Mesendoderm (in vitro differentiated cells): ENCODE measurements at regions not wholly inside any gene's neighbourhood (a gene's known extent, or its start where the extent isn't known, plus 50 kb on each side); places are given as distances from the start of the nearest gene placed in this dataset.

Experiments
- DNase-seq: peaks from one replicate; pipeline ENCODE4 v3.0.0; 2013
- H2AK5ac ChIP-seq: 2 replicates; pipeline ENCODE4 v1.6.1; 2013; ENCODE audit warnings: low read length, inconsistent platforms
- H2BK120ac ChIP-seq: 2 replicates; pipeline ENCODE4 v1.6.1; 2013; ENCODE audit warnings: low read depth, mild to moderate bottlenecking, low read length, moderate library complexity, mixed read lengths
- H2BK15ac ChIP-seq: replicated peaks from 2 replicates; pipeline ENCODE4 v1.6.1; 2013; ENCODE audit warnings: low read depth, mild to moderate bottlenecking, moderate library complexity
- H2BK5ac ChIP-seq: 2 replicates; pipeline ENCODE4 v1.6.1; 2013; ENCODE audit warnings: low read length, inconsistent platforms
- H3K18ac ChIP-seq: 2 replicates; pipeline ENCODE4 v1.6.1; 2013; ENCODE audit warnings: mild to moderate bottlenecking, low read length, mixed read lengths
- H3K23ac ChIP-seq: one replicate; pipeline ENCODE4 v1.6.1; 2013; ENCODE audit warnings: low read length
- H3K27ac ChIP-seq: 2 replicates; pipeline ENCODE4 v1.5.1; 2013; ENCODE audit warnings: low read depth, mild to moderate bottlenecking, inconsistent platforms, low read length, moderate library complexity
- H3K27me3 ChIP-seq: 2 replicates; pipeline ENCODE4 v1.6.1; 2013; ENCODE audit warnings: low read length, control low read depth, mild to moderate bottlenecking, inconsistent platforms; ENCODE audit not compliant: insufficient read depth, poor library complexity
- H3K36me3 ChIP-seq: 2 replicates; pipeline ENCODE4 v1.6.1; 2013; ENCODE audit warnings: low read length, inconsistent platforms; ENCODE audit not compliant: control insufficient read depth, insufficient read depth
- H3K4ac ChIP-seq: one replicate; pipeline ENCODE4 v1.6.1; 2013; ENCODE audit warnings: low read depth, mild to moderate bottlenecking, low read length, moderate library complexity
- H3K4me1 ChIP-seq: 2 replicates; pipeline ENCODE4 v1.6.1; 2013; ENCODE audit warnings: low read depth, low read length, inconsistent platforms; ENCODE audit not compliant: control insufficient read depth
- H3K4me2 ChIP-seq: 2 replicates; pipeline ENCODE4 v1.6.1; 2013; ENCODE audit warnings: low read length
- H3K4me3 ChIP-seq: 2 replicates; pipeline ENCODE4 v1.5.1; 2013; ENCODE audit warnings: mild to moderate bottlenecking, low read length
- H3K56ac ChIP-seq: one replicate; pipeline ENCODE4 v1.6.1; 2013; ENCODE audit warnings: low read length
- H3K79me1 ChIP-seq: 2 replicates; pipeline ENCODE4 v1.6.1; 2013; ENCODE audit warnings: low read length, inconsistent platforms
- H3K79me2 ChIP-seq: 2 replicates; pipeline ENCODE4 v1.6.1; 2013; ENCODE audit warnings: mild to moderate bottlenecking, low read length; ENCODE audit not compliant: control insufficient read depth, insufficient read depth
- H3K9ac ChIP-seq: 2 replicates; pipeline ENCODE4 v1.6.1; 2013; ENCODE audit warnings: low read length, inconsistent platforms
- H4K5ac ChIP-seq: one replicate; pipeline ENCODE4 v1.6.1; 2013; ENCODE audit warnings: low read length
- H4K8ac ChIP-seq: one replicate; pipeline ENCODE4 v1.6.1; 2013; ENCODE audit warnings: low read depth, mild to moderate bottlenecking, control low read depth, low read length, moderate library complexity
- WGBS: extraction: QIAGEN DNeasy Blood & Tissue Kit; methylation state at CpG from one replicate; pipeline ENCODE4 v1.1.7; 2013; ENCODE audit warnings: low lambda C conversion rate, missing lambda C conversion rate; ENCODE audit not compliant: insufficient coverage; ENCODE audit errors: extremely low coverage; 5-methylcytosine and 5-hydroxymethylcytosine counted together

DNA sequence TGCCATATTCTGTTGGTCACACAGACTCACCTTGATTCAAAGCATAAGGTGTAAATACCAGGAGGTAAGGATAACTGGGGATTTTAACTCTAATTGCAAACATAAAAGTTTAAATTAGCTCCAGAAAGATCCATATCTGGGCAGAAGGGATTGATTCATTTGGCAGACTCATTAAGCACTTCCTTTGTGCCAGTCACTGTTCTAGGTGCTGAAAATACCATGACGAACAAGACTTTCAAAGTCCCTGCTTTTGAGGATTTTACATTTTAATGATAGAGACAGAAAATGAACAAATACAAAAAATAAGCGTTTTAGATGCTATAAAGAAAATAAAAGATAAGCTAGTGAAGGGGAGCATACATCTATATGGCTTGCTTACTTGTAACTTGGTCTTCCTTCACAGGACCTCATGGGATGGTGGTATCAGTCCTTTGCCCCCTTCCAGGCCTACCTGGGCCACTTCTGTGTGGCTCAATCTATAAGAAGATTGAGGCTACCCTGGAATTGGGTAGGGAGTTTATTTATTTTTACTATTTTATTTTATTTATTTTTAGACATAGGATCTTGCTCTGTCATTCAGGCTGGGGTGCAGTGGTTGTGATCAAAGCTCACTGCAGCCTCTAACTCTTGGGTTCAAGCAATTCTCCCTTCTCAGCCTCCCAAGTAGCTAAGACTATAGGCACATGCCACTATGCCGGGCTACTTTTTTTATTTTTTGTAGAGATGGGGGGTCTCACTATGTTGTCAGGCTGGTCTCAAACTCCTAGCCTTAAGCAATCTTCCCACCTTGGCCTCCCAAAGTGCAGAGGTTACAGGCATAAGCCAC, 212.8 kb downstream of the MYCN start:
- Histone ChIP-seq H3K36me3 (no peaks in the 10 kb centered on the region), H3K4me1 (no peaks in the 10 kb centered on the region), H2AK5ac (no peak overlapping the region), H3K4ac (no peak overlapping the region), H3K27me3 (no peaks in the 10 kb centered on the region), H3K9ac (no peak overlapping the region), H4K5ac (no peak overlapping the region), H3K18ac (no peak overlapping the region), H3K23ac (no peak overlapping the region), H2BK5ac (no peak overlapping the region), H3K56ac (no peak overlapping the region), H3K79me1 (no peaks in the 10 kb centered on the region), H3K27ac (no peak overlapping the region), H3K79me2 (no peaks in the 10 kb centered on the region), H2BK120ac (no peak overlapping the region), H3K4me3 (no peak overlapping the region), H2BK15ac (no peak overlapping the region), H3K4me2 (no peak overlapping the region), H4K8ac (no peak overlapping the region)
- no CpG with 5 or more reads among the region's 3 CpGs for WGBS
- DNase-seq, result no peak

DNA sequence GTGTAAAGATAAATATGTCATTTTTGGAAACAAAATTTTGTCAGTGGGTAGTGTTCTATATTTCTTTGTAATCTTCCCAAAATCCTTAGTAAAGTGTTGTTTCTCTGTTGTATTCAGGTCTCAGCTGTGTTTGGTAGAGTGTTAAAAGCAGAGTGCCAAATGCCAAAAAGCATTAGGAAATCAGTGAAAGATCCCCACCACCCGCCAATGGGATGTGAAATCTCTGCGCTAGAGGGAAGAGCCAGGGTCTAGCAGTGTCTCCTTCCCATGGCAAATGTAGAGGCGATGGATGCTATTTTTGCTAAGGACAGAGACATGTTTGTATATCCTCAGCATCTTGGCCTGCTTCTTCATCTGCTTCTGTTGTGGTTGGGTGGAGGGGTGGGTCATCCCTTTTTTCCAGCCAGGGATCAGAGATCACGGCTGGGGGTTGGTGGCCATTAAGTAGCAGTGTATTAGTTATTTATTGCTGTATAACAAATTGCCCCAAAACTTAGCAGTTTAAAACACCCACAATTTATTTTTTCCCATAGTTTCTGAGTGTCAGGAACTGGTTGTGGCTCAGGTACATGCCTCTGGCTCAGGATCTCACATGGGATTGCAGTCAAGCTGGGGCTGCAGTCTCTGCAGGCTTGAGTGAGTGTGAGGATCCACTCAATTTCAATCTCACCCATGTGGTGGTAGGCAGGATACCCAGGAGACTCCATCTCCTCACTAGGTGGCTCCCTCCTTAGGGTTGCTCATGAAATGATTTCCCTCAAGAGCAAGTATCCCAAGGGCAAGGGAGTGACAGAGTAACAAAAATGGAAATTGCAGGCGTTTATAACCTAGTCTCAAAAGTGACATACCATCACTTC, 211.9 kb downstream of the MYCN start:
- Histone ChIP-seq H3K79me1 (no peaks in the 10 kb centered on the region), H3K79me2 (no peaks in the 10 kb centered on the region), H3K36me3 (no peaks in the 10 kb centered on the region), H4K5ac (no peak overlapping the region), H3K27ac (no peak overlapping the region), H3K4me1 (no peaks in the 10 kb centered on the region), H3K4ac (no peak overlapping the region), H3K18ac (no peak overlapping the region), H2AK5ac (no peak overlapping the region), H2BK120ac (no peak overlapping the region), H3K23ac (no peak overlapping the region), H3K27me3 (no peaks in the 10 kb centered on the region), H3K4me2 (no peak overlapping the region), H4K8ac (no peak overlapping the region), H2BK5ac (no peak overlapping the region), H3K9ac (no peak overlapping the region), H3K4me3 (no peak overlapping the region), H2BK15ac (no peak overlapping the region), H3K56ac (no peak overlapping the region)
- WGBS, result no CpG with 5 or more reads among the region's 5 CpGs
- no peak for DNase-seq

DNA sequence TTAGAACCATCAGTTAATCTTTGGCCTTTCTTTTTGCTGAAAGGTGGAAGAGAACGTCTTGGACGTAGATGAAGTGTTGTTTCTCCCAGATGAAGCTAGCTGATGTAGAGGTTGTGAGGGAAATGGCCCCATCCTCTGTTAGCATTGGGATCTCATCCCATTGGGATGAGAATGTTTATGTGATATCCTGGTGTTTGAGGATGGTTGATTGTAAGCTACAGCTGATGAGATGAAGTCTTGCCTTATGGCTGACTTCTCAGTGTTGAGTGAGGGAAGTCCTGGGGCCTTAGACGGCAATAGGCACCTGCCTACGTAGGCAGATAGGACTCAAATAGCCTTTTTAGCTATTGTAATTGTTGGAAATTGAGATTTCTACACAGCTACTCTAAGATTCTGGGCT, 211.3 kb downstream of the MYCN start:
- H3K4me3 ChIP-seq, result no peak overlapping the region
- no peak overlapping the region for H3K27ac ChIP-seq
- no peak overlapping the region for H2AK5ac ChIP-seq
- no peak overlapping the region for H3K4ac ChIP-seq
- no peaks in the 10 kb centered on the region for H3K27me3 ChIP-seq
- H2BK5ac ChIP-seq, result no peak overlapping the region
- no peak overlapping the region for H2BK15ac ChIP-seq
- no peak overlapping the region for H4K8ac ChIP-seq
- H3K4me2 ChIP-seq, result no peak overlapping the region
- no CpG with 5 or more reads among the region's 4 CpGs for WGBS
- no peak overlapping the region for H3K9ac ChIP-seq
- H2BK120ac ChIP-seq, result no peak overlapping the region
- no peaks in the 10 kb centered on the region for H3K79me2 ChIP-seq
- DNase-seq, result no peak
- H3K18ac ChIP-seq, result no peak overlapping the region
- no peaks in the 10 kb centered on the region for H3K36me3 ChIP-seq
- H3K4me1 ChIP-seq, result no peaks in the 10 kb centered on the region
- no peaks in the 10 kb centered on the region for H3K79me1 ChIP-seq
- H3K23ac ChIP-seq, result no peak overlapping the region
- H4K5ac ChIP-seq, result no peak overlapping the region
- H3K56ac ChIP-seq, result no peak overlapping the region

- no peaks in the 10 kb centered on the region for H3K4me1 ChIP-seq
Observed at GRCh38 chr2:16151281-16151570, 210.9 kb downstream of the MYCN start.

GRCh38 chr2:16150456-16151280, 210.3 kb downstream of the MYCN start:
- H4K8ac ChIP-seq, result no peak overlapping the region
- H3K4ac ChIP-seq, result no peak overlapping the region

More at GRCh38 chr2:16151281-16151570, 210.9 kb downstream of the MYCN start:
- H2BK5ac ChIP-seq, result no peak overlapping the region
- H4K8ac ChIP-seq, result no peak overlapping the region
- H3K23ac ChIP-seq, result no peak overlapping the region
- DNase-seq, result no peak
- no peak overlapping the region for H4K5ac ChIP-seq
- no peak overlapping the region for H3K18ac ChIP-seq
- no peak overlapping the region for H3K27ac ChIP-seq
- no peaks in the 10 kb centered on the region for H3K79me1 ChIP-seq
- no peak overlapping the region for H2BK120ac ChIP-seq
- H2BK15ac ChIP-seq, result no peak overlapping the region
- no peak overlapping the region for H3K4me2 ChIP-seq
- H3K4ac ChIP-seq, result no peak overlapping the region
- H2AK5ac ChIP-seq, result no peak overlapping the region
- no peaks in the 10 kb centered on the region for H3K36me3 ChIP-seq
- no peaks in the 10 kb centered on the region for H3K79me2 ChIP-seq
- no peak overlapping the region for H3K9ac ChIP-seq
- no peak overlapping the region for H3K4me3 ChIP-seq
- WGBS, result no CpG with 5 or more reads among the region's 3 CpGs
- H3K27me3 ChIP-seq, result no peaks in the 10 kb centered on the region
- H3K56ac ChIP-seq, result no peak overlapping the region

More at GRCh38 chr2:16150456-16151280, 210.3 kb downstream of the MYCN start:
- no peak overlapping the region for H2BK5ac ChIP-seq
- H3K9ac ChIP-seq, result no peak overlapping the region
- H3K79me2 ChIP-seq, result no peaks in the 10 kb centered on the region
- no peak for DNase-seq
- no peak overlapping the region for H3K18ac ChIP-seq
- no peaks in the 10 kb centered on the region for H3K27me3 ChIP-seq
- no peak overlapping the region for H3K27ac ChIP-seq
- H3K4me3 ChIP-seq, result no peak overlapping the region
- no peak overlapping the region for H2BK15ac ChIP-seq
- H3K36me3 ChIP-seq, result no peaks in the 10 kb centered on the region
- no peak overlapping the region for H4K5ac ChIP-seq
- H3K79me1 ChIP-seq, result no peaks in the 10 kb centered on the region
- H3K4me2 ChIP-seq, result no peak overlapping the region
- no peak overlapping the region for H3K23ac ChIP-seq
- no peak overlapping the region for H3K56ac ChIP-seq
- H2BK120ac ChIP-seq, result no peak overlapping the region
- H2AK5ac ChIP-seq, result no peak overlapping the region
- H3K4me1 ChIP-seq, result no peaks in the 10 kb centered on the region
- WGBS, result no CpG with 5 or more reads among the region's 5 CpGs
